ENCODE measurements at regions not wholly inside any gene's neighbourhood (a gene's known extent, or its start where the extent isn't known, plus 50 kb on each side); places are given as distances from the start of the nearest gene placed in this dataset.
A peak's percentile ranks its signal among the peaks of the same experiment; 100 is the strongest.
"Not testable (repeated sequence)": the region's sequence is repeated elsewhere in the genome, so short reads cannot be mapped to it uniquely, and the experiment has no call there.

DNA sequence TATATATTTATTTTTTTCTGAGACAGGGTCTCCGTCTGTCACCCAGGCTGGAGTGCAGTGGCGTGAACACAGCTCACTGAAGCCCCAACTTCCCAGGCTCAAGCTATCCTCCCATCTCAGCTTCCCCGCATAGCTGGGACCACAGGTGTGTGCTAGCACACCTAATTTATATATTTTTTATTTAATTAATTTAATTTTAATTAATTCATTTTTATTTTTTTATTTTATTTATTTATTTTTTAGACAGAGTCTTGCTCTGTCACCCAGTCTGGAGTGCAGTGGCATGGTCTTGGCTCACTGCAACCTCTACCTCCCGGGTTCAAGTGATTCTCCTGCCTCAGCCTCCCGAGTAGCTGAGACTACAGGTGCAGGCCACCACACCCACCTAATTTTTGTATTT is 86.9 kb upstream of the CLINT1 start:
- not testable (repeated sequence) for DNase-seq (ENCODE audit: low read depth in 3 of 3)

DNA sequence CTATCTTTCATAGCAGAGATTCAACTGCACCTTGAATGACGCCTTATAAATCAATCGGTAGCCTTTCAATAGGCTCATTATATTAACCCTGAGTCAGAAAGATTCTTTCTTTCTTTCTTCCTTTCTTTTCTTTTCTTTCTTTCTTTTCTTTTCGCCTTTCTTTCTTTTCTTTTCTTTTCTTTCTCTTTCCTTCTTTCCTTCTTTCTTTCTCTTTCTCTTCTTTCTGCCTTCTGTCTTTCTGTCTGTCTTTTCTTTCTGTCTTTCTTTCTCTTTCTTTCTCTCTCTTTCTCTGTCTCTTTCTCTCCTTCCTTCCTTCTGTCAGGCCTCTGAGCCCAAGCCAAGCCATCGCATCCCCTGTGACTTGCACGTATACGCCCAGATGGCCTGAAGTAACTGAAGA is 86.0 kb upstream of the CLINT1 start:
- no peak for DNase-seq (ENCODE audit: low read depth in 3 of 3)

GRCh38 chr5:157944077-157944633 is 85.2 kb upstream of the CLINT1 start:
- DNase-seq (ENCODE audit: low read depth in 3 of 3): no peak

GRCh38 chr5:157942595-157942994 is 83.7 kb upstream of the CLINT1 start:
- no peak for DNase-seq (ENCODE audit: low read depth in 3 of 3)

DNA sequence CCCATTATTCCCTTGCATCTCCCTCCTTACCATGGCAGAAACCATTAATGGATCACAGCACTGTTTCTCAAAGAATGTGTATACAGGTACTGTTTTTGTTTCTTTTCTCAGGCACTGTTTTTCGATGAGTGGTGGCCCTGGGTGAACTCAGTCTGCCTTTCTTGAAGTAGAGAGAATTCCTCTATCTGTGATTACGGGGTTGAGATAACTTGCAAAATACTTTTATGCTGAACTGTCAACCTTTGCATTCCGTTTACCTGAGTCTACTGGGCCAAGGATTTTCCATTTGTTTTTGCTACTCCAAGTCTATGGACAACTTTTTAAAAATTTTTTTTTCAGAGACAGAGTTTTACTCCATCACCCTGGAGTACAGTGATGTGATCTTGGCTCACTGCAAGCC is 82.7 kb upstream of the CLINT1 start:
- DNase-seq (ENCODE audit: low read depth in 3 of 3): no peak

DNA sequence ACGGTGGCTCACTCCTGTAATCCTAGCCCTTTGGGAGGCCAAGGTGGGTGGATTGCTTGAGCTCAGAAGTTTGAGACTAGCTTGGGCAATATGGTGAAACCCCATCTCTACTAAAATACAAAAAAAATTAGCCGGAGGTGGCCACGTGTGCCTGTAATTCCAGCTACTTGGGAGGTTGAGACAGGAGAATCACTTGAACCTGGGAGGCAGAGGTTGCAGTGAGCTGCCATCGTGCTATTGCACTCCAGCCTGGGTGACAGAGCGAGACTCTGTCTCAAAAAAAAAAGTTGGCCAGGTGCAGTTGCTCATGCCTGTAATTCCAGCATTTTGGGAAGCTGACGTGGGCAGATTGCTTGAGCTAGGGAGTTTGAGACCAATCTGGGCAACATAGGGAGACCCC is 79.2 kb upstream of the CLINT1 start:
- not testable (repeated sequence) for DNase-seq (ENCODE audit: low read depth in 3 of 3)

DNA sequence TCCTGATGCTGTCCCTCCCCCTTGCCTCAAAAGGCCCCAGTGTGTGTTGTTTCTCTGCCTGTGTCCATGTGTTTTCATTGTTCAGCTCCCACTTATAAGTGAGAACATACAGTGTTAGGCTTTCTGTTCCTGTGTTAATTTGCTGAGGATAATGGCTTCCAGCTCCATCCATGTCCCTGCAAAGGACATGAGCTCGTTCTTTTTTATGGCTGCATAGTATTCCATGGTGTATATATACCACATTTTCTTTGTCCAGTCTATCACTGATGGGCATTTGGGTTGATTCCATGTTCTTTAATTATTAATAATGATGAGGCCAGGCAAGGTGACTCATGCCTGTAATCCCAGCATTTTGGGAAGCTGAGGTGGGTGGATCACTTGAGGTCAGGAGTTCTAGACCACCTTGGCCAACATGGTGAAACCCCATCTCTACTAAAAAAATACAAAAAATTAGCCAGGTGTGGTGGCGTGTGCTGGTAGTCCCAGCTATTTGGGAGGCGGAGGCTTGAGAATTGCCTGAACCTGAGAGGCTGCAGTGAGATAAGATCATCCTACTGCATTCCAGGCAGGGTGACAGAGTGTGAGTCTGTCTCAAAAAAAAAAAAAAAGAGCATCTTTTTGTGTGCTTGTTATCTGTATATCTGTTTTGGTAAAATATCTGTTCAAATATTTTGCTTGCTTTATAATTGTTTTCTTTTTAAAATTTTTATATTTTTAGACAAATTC is 78.0 kb upstream of the CLINT1 start:
- DNase-seq (ENCODE audit: low read depth in 3 of 3): not testable (repeated sequence)

- no peak for DNase-seq (ENCODE audit: low read depth in 3 of 3)
Measured at GRCh38 chr5:157934600-157934999, 75.7 kb upstream of the CLINT1 start.

DNA sequence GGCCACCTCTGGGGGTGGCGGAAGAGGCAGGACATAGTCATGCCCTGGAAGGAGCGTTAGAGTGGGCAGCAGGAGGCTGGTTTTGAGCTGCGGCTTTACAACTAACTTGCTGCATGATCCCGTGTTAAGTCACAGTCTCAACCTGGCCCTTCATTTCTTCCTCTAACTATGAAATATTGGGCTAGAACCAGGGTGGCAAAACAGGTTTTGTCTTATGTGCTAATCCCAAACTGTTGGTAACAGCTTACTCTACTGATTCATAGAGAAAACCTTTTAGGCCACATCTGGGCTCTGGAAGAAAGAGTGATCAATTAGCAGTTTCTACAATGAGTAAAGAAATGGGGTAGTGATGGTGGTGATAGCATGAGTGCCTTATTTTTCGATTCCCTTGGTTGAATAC is 74.1 kb upstream of the CLINT1 start:
- DNase-seq (ENCODE audit: low read depth in 3 of 3): no peak

DNA sequence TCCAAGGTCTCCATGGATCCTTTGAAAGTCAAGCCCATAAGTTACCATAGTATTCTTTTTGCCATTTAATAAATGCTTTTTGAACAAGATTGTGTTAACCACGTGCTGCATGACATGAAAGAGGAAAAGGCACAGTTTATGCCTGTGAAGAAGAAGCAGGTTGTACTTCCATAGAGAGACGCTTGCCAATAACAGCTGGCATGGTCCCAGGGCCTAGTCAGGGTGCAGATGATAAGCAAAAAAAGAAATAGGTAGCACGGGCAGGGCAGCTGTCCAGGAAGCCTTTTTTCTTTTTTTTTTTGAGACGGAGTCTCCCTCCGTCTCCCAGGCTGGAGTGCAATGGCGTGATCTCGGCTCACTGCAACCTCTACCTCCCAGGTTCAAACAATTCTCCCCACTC is 71.8 kb upstream of the CLINT1 start:
- DNase-seq (ENCODE audit: low read depth in 3 of 3): no peak

DNA sequence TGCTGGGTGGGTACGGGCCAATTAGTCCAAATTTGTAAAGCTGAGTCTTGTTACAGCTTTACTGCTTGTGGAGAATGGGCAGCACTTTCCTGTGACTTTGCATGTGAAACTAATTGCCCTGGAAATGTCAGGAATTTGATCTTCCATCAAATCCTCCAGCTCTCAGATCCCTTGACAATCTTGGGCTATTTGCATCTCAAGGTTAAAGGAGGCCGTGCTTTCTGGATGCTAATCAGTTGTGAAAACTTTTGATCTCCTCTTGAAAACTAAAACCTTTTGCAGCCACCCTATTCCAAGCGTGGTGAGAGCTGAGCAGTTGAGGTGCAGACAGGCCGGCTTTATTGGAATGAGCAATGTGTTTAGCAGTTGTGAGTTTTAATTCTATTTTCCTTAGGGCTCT is 68.0 kb upstream of the CLINT1 start:
- DNase-seq (ENCODE audit: low read depth in 3 of 3): no peak

DNA sequence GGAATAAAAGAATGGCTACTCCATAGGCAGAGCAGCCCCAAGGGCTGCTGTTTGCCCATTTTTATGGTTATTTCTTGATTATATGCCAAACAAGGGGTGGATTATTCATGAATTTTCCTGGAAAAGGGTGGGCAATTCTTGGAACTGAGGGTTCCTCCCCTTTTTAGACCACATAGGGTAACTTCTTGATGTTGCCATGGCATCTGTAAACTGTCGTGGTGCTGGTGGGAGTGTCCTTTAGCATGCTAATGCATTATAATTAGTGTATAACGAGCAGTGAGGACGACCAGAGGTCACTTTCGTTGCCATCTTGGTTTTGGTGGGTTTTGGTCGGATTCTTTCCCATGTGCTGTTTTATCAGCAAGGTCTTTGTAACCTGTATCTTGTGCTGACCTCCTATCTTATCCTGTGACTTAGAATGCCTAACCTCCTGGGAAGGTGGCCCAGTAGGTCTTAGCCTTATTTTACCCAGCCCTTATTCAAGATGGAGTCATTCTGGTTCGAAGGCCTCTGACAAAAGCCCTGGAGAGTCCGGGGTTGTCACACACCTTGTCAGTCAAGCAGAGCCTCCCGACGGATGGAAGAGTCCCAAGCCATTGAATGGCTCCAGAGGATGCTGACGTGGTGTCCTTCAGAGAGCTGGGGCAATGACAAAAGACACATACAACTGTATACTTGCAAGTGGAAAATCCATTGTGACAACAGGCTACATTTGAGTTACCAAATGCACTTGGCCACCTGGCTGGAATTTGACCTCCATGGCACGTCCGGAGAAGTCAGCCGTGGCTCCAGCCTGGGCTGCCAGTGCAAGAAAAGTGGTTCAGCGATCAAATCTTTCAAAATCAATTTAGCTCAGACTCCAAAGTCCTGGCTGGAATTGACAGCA is 67.1 kb upstream of the CLINT1 start:
- no peak for DNase-seq (ENCODE audit: low read depth in 3 of 3)

GRCh38 chr5:157924931-157925729 is 66.2 kb upstream of the CLINT1 start:
- DNase-seq (ENCODE audit: low read depth in 3 of 3): peak in 1 of 3 donors; percentile 9

DNA sequence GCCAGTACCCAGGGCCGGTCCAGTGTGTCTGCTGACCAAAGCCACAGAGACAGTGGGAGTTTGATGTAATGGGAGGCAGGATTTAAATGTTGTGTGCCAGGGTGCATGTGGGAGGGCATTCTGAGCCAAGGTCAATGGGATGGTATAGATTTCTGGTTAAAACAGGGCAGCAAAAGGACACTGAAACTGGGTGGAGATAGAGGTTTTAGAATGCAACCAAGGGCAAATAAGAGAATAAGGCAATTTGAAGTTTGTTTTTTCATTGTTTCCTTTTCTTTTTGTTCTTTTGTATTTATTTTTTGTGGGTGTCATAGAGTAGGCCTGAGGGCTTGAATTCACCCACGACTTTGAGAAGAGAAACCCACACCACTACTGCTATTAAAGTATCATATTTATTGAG is 65.5 kb upstream of the CLINT1 start:
- no peak for DNase-seq (ENCODE audit: low read depth in 3 of 3)

DNA sequence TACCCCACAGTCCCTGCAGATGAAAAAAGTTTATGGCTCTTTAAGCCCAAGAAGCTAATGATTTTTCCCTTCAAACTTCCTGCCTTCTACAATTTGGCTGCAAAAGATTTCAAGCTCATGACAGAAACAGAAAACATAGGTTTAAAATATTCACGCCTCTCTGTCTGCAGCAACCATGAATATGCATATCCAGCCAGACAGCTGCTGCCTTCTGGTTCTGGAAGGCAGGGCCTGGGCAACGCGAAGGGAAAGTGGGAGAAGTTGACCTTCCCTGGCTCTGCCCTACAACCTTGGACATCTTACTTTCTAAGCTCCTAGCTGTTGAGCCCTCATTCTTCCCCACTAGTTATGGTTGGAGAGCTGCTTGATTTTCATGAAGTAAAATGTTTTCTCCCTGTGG is 64.8 kb upstream of the CLINT1 start:
- DNase-seq (ENCODE audit: low read depth in 3 of 3): no peak

GRCh38 chr5:157922026-157922425 is 63.1 kb upstream of the CLINT1 start:
- DNase-seq (ENCODE audit: low read depth in 3 of 3): no peak

GRCh38 chr5:157920828-157921170 is 61.9 kb upstream of the CLINT1 start:
- DNase-seq (ENCODE audit: low read depth in 3 of 3): no peak

- no peak for DNase-seq (ENCODE audit: low read depth in 3 of 3)
Measured at GRCh38 chr5:157918811-157919742, 60.1 kb upstream of the CLINT1 start.

GRCh38 chr5:157917899-157918809 is 59.2 kb upstream of the CLINT1 start:
- peak; percentile 41 to 69 (median 47) for DNase-seq (ENCODE audit: low read depth in 3 of 3)

- DNase-seq (ENCODE audit: low read depth in 3 of 3): no peak
Measured at GRCh38 chr5:157917491-157917890, 58.5 kb upstream of the CLINT1 start.
